ENCODE measurements at regions not wholly inside any gene's neighbourhood (a gene's known extent, or its start where the extent isn't known, plus 50 kb on each side); places are given as distances from the start of the nearest gene placed in this dataset.

- Histone ChIP-seq H3K27ac (no peak overlapping the region), H3K4me1 (no peaks in the 10 kb centered on the region), H3K27me3 (no peaks in the 10 kb centered on the region), H3K4me3 (no peak overlapping the region), H3K9me3 (no peaks in the 10 kb centered on the region), H3K36me3 (no peaks in the 10 kb centered on the region)
- TF ChIP-seq, protein P1, sequence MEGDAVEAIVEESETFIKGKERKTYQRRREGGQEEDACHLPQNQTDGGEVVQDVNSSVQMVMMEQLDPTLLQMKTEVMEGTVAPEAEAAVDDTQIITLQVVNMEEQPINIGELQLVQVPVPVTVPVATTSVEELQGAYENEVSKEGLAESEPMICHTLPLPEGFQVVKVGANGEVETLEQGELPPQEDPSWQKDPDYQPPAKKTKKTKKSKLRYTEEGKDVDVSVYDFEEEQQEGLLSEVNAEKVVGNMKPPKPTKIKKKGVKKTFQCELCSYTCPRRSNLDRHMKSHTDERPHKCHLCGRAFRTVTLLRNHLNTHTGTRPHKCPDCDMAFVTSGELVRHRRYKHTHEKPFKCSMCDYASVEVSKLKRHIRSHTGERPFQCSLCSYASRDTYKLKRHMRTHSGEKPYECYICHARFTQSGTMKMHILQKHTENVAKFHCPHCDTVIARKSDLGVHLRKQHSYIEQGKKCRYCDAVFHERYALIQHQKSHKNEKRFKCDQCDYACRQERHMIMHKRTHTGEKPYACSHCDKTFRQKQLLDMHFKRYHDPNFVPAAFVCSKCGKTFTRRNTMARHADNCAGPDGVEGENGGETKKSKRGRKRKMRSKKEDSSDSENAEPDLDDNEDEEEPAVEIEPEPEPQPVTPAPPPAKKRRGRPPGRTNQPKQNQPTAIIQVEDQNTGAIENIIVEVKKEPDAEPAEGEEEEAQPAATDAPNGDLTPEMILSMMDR (IDR thresholded peaks at IDR 0.05): no peak
- no peak for DNase-seq (ENCODE audit: low spot score)
Observed at GRCh38 chr5:123906698-123907295, 394.8 kb downstream of the CSNK1G3 start.

DNA sequence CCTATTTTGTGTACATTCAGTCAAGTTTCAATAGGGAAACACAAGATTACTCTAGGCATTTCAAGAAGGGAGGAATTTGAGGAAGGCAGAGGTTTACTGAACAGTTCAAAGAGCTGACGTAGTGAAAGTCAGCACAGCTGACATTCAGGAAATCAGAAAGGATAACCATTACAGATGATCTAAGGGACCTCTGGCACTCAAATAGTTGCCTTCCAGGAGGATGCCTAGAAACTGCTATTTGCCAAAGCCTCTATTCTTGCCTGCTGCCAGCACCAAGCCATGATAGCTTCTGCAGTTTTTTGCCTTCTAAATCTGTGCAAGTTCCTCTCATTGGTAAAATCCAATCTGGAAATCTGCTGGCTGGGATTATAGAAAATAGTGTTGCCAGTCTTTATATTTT lies 373.1 kb downstream of the CSNK1G3 start:
- H3K27me3 ChIP-seq: no peaks in the 10 kb centered on the region
- no peaks in the 10 kb centered on the region for H3K36me3 ChIP-seq
- H3K27ac ChIP-seq: no peak overlapping the region
- H3K9me3 ChIP-seq: no peaks in the 10 kb centered on the region
- TF ChIP-seq, protein P1 (IDR thresholded peaks at IDR 0.05): no peak
- no peak overlapping the region for H3K4me3 ChIP-seq
- no peak for DNase-seq (ENCODE audit: low spot score)
- H3K4me1 ChIP-seq: peaks cover 0 to 20% of the 10 kb centered on the region in 2 donors

DNA sequence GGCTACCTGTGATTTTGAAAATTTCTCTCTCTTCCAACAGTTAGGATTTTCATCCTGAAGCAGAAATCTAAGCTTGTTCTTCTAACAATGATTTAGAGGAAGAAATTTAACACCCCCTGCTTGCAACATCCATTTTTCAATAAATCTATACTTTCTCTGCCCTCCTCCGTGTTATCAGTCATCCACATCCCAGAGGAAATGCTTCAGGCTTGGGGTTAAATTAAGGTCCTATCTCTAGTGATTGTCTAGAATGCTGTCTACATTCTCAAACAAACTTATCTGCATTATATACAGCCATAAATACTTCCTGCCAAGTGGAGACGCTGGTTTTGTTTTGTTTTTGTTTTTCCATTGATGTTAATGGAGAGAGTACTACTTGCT lies 371.0 kb downstream of the CSNK1G3 start:
- TF ChIP-seq, protein P1 (IDR thresholded peaks at IDR 0.05): no peak
- Histone ChIP-seq H3K27me3 (no peaks in the 10 kb centered on the region), H3K27ac (peak overlapping the region in 1 of 2 donors; percentile 33), H3K4me3 (no peak overlapping the region), H3K4me1 (peaks cover 0 to 30% of the 10 kb centered on the region in 2 donors), H3K36me3 (no peaks in the 10 kb centered on the region), H3K9me3 (no peaks in the 10 kb centered on the region)
- no peak for DNase-seq (ENCODE audit: low spot score)

DNA sequence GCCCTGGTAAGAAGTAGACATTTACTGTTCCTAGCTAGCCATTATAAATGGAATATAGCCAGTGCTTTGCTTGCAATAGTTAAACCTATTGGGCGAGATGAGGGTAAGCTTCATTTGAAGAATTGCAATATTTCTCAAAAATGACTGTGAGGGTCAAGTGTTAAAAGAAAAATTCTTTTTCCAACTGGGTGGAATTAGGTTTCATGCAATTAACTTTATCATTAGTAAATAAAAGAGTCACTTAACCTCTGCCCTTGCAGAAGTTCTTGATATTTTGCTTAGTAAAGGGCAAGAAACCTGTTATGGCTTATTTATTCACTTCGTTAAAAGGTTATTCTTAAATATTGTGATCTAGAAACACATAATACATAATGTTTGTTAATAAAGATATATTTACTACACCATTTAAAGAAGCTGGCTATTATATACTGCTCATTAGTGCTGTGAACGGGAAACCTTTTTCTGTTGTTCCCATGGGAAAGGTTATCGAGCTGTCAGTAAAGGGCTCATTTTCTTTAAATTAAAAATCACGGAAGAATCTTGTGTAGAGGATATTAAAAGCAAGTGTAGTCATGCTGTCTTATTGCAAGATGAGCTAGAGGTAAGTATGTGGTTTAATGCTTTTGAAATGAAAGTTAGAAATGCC lies 370.5 kb downstream of the CSNK1G3 start:
- no peak for DNase-seq (ENCODE audit: low spot score)
- TF ChIP-seq, protein P1 (IDR thresholded peaks at IDR 0.05): no peak
- Histone ChIP-seq H3K4me3 (no peak overlapping the region), H3K27ac (peak overlapping the region in 1 of 2 donors; percentile 33), H3K4me1 (peaks cover 0 to 30% of the 10 kb centered on the region in 2 donors), H3K27me3 (no peaks in the 10 kb centered on the region), H3K36me3 (no peaks in the 10 kb centered on the region), H3K9me3 (no peaks in the 10 kb centered on the region)

DNA sequence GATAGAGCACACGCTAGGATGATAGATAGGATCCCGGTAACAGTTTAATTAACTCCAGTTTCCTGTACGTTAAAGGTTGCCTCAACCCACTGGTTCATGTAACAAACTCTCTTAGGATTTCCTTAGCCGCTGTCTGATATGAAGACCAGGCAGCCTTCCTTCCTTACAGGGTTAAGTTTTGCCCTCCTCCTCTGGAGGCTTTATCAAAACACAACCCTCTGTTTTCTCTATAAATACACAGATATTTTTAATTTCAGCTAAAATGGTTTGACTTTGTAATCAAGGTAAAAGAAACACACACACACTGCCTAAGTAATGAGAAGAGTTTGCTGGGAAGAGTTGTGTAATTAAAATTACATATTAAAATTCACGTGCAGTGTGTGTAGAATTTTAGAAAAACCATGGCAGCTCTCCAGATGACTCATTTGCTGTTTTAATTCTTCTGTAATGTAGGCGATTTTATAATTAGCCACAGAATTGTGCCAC lies 369.8 kb downstream of the CSNK1G3 start:
- no peaks in the 10 kb centered on the region for H3K9me3 ChIP-seq
- H3K4me3 ChIP-seq: no peak overlapping the region
- no peaks in the 10 kb centered on the region for H3K27me3 ChIP-seq
- peaks cover 0 to 31% of the 10 kb centered on the region in 2 donors for H3K4me1 ChIP-seq
- DNase-seq (ENCODE audit: low spot score): no peak
- no peaks in the 10 kb centered on the region for H3K36me3 ChIP-seq
- peak overlapping the region in 1 of 2 donors; percentile 29 for H3K27ac ChIP-seq
- TF ChIP-seq, protein P1 (IDR thresholded peaks at IDR 0.05): no peak
